DOHH2 (cell line): ENCODE measurements at regions not wholly inside any gene's neighbourhood (a gene's known extent, or its start where the extent isn't known, plus 50 kb on each side); places are given as distances from the start of the nearest gene placed in this dataset.

Experiments
- EZH2phosphoT487 ChIP-seq: fragments of 200-600 bp; sonication (generic); IDR thresholded peaks from 2 replicates; pipeline ENCODE4 v1.6.1; 2017; ENCODE audit warnings: borderline replicate concordance, mild to moderate bottlenecking, antibody characterized with exemption, low read length, moderate library complexity, mixed read lengths
- TF ChIP-seq, protein P1 (sequence below): fragments of 200-600 bp; sonication (generic); IDR thresholded peaks from one replicate; pipeline ENCODE4 v1.5.1; 2014; ENCODE audit warnings: antibody characterized with exemption, mild to moderate bottlenecking, low read depth, low read length; ENCODE audit not compliant: poor library complexity, severe bottlenecking

GRCh38 chr18:2030647-2031046, 540.7 kb downstream of the METTL4 start:
- TF ChIP-seq, protein P1, sequence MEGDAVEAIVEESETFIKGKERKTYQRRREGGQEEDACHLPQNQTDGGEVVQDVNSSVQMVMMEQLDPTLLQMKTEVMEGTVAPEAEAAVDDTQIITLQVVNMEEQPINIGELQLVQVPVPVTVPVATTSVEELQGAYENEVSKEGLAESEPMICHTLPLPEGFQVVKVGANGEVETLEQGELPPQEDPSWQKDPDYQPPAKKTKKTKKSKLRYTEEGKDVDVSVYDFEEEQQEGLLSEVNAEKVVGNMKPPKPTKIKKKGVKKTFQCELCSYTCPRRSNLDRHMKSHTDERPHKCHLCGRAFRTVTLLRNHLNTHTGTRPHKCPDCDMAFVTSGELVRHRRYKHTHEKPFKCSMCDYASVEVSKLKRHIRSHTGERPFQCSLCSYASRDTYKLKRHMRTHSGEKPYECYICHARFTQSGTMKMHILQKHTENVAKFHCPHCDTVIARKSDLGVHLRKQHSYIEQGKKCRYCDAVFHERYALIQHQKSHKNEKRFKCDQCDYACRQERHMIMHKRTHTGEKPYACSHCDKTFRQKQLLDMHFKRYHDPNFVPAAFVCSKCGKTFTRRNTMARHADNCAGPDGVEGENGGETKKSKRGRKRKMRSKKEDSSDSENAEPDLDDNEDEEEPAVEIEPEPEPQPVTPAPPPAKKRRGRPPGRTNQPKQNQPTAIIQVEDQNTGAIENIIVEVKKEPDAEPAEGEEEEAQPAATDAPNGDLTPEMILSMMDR, result no peak
- no peak for TF ChIP-seq EZH2phosphoT487
